Activated gamma-delta T cell treated with Interleukin-2 at 50 U/mL for 16 hours (primary cell): ENCODE measurements at regions not wholly inside any gene's neighbourhood (a gene's known extent, or its start where the extent isn't known, plus 50 kb on each side); places are given as distances from the start of the nearest gene placed in this dataset.

Experiments
- DNase-seq: peaks from one replicate; pipeline ENCODE4 v3.0.0-alpha.2; 2020

GRCh38 chr2:217513258-217513657, 489.5 kb downstream of the TNS1 start:
- DNase-seq = no peak

- DNase-seq = no peak
These were observed 490.1 kb downstream of the TNS1 start for GRCh38 chr2:217512728-217513127.

GRCh38 chr2:217512259-217512658, 490.5 kb downstream of the TNS1 start:
- no peak for DNase-seq

GRCh38 chr2:217511850-217512249, 490.9 kb downstream of the TNS1 start:
- DNase-seq = no peak

GRCh38 chr2:217510771-217511291, 492.0 kb downstream of the TNS1 start:
- DNase-seq = peak; percentile 11

GRCh38 chr2:217505303-217505702, 497.5 kb downstream of the TNS1 start:
- no peak for DNase-seq

GRCh38 chr2:217501887-217502286, 500.9 kb downstream of the TNS1 start:
- no peak for DNase-seq

- DNase-seq = no peak
These were observed 504.9 kb downstream of the TNS1 start for GRCh38 chr2:217497843-217498377.

- no peak for DNase-seq
These were observed 508.2 kb downstream of the TNS1 start for GRCh38 chr2:217494557-217494956.

GRCh38 chr2:217491271-217491670, 511.5 kb downstream of the TNS1 start:
- no peak for DNase-seq

- no peak for DNase-seq
These were observed 513.4 kb downstream of the TNS1 start for GRCh38 chr2:217489145-217489960.

GRCh38 chr2:217484046-217484445, 518.7 kb downstream of the TNS1 start:
- no peak for DNase-seq

GRCh38 chr2:217482056-217482710, 520.6 kb downstream of the TNS1 start:
- DNase-seq = no peak

- no peak for DNase-seq
These were observed 521.2 kb downstream of the TNS1 start for GRCh38 chr2:217481577-217481976.

- DNase-seq = no peak
These were observed 523.2 kb downstream of the TNS1 start for GRCh38 chr2:217479566-217479965.

GRCh38 chr2:217478831-217479455, 523.9 kb downstream of the TNS1 start:
- no peak for DNase-seq

- no peak for DNase-seq
These were observed 525.2 kb downstream of the TNS1 start for GRCh38 chr2:217477583-217477982.

GRCh38 chr2:217475791-217476190, 527.0 kb downstream of the TNS1 start:
- no peak for DNase-seq

GRCh38 chr2:217475101-217475500, 527.7 kb downstream of the TNS1 start:
- DNase-seq = no peak

GRCh38 chr2:217471319-217471718, 531.5 kb downstream of the TNS1 start:
- no peak for DNase-seq

GRCh38 chr2:217469203-217469810, 533.5 kb downstream of the TNS1 start:
- DNase-seq = no peak

- no peak for DNase-seq
These were observed 534.6 kb downstream of the TNS1 start for GRCh38 chr2:217468042-217468830.
